ENCODE measurements at regions not wholly inside any gene's neighbourhood (a gene's known extent, or its start where the extent isn't known, plus 50 kb on each side); places are given as distances from the start of the nearest gene placed in this dataset.

DNA sequence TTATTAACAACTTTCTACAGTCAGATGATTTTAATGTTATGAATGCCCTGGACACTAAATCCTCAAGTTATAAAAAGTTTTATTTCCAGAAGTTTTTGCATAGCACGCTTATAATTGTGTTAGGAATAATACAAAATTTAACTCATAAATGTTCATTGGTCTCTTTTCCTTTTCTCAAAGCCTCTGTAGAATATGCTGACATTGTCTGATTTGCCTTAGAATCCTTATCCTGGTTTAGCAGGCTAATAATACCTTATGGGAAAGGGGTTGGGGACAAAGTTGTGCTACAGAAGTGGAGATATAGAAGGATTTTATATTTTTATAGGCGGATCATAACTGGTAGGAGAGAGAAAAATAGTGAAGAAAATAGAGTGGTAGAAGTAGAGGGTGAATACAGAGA lies 1739.6 kb downstream of the OLFM4 start:
- Histone ChIP-seq H3K4me3 (replicated peaks in 1 of 3; ENCODE audit: insufficient read depth in 1 of 3, low read depth in 1 of 3, low read length in 3 of 3) (no peak overlapping the region), H3K9me1 (replicated peaks; ENCODE audit: control insufficient read depth, extremely low read depth, insufficient read depth, low read length) (no peaks in the 10 kb centered on the region), H3K36me3 (ENCODE audit: control insufficient read depth in 2 of 2, extremely low read depth in 1 of 2, insufficient read depth in 2 of 2, low read length in 2 of 2) (no peaks in the 10 kb centered on the region), H4K20me1 (replicated peaks; ENCODE audit: control insufficient read depth, extremely low read depth, insufficient read depth, low read length) (no peaks in the 10 kb centered on the region), H3K9me3 (replicated peaks; ENCODE audit: control insufficient read depth, insufficient read depth, low read length) (peaks cover 3% of the 10 kb centered on the region), H3K9ac (replicated peaks; ENCODE audit: extremely low read depth, insufficient read depth, low read length) (no peak overlapping the region), H3K4me2 (ENCODE audit: insufficient read depth, low read length) (no peak overlapping the region), H3K27me3 (ENCODE audit: control insufficient read depth in 2 of 2, insufficient read depth in 2 of 2, low read length in 2 of 2) (no peaks in the 10 kb centered on the region), H2AFZ (ENCODE audit: low read depth, low read length) (no peak overlapping the region), H3K79me2 (ENCODE audit: control insufficient read depth, insufficient read depth, low read length) (no peaks in the 10 kb centered on the region), H3K27ac (ENCODE audit: insufficient read depth, low read depth, low read length) (no peak overlapping the region), H3K4me1 (ENCODE audit: control insufficient read depth, extremely low read depth, insufficient read depth, low read length) (no peaks in the 10 kb centered on the region)
- no TSS peak for BruUV-seq (replicated peaks)
- TF ChIP-seq POLR2AphosphoS5 (IDR thresholded peaks at IDR 0.05; ENCODE audit: insufficient read depth, low read depth, low read length) (no peak), MYC (IDR thresholded peaks at IDR 0.05; ENCODE audit: low read depth, low read length) (no peak), FOS (IDR thresholded peaks at IDR 0.05; ENCODE audit: borderline replicate concordance, insufficient read depth, low read length) (no peak), JUN (IDR thresholded peaks at IDR 0.05; ENCODE audit: borderline replicate concordance, insufficient read depth, insufficient read length, low read depth) (no peak), EZH2 (IDR thresholded peaks at IDR 0.05; ENCODE audit: borderline replicate concordance, low read depth, low read length, severe bottlenecking) (no peak), GATA2 (IDR thresholded peaks at IDR 0.05; ENCODE audit: insufficient read depth, insufficient read length, low read depth, low read length) (no peak), POLR2A (IDR thresholded peaks at IDR 0.05; ENCODE audit: low read depth, low read length) (no peak)
- TF ChIP-seq, protein P1, sequence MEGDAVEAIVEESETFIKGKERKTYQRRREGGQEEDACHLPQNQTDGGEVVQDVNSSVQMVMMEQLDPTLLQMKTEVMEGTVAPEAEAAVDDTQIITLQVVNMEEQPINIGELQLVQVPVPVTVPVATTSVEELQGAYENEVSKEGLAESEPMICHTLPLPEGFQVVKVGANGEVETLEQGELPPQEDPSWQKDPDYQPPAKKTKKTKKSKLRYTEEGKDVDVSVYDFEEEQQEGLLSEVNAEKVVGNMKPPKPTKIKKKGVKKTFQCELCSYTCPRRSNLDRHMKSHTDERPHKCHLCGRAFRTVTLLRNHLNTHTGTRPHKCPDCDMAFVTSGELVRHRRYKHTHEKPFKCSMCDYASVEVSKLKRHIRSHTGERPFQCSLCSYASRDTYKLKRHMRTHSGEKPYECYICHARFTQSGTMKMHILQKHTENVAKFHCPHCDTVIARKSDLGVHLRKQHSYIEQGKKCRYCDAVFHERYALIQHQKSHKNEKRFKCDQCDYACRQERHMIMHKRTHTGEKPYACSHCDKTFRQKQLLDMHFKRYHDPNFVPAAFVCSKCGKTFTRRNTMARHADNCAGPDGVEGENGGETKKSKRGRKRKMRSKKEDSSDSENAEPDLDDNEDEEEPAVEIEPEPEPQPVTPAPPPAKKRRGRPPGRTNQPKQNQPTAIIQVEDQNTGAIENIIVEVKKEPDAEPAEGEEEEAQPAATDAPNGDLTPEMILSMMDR (IDR thresholded peaks at IDR 0.05; ENCODE audit: extremely low read depth in 1 of 2, insufficient read depth in 1 of 2, low read depth in 1 of 2, low read length in 2 of 2) = no peak
- TF ChIP-seq, protein P2, sequence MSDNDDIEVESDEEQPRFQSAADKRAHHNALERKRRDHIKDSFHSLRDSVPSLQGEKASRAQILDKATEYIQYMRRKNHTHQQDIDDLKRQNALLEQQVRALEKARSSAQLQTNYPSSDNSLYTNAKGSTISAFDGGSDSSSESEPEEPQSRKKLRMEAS (IDR thresholded peaks at IDR 0.05; ENCODE audit: insufficient read depth, insufficient read length) = no peak
- DNase-seq (ENCODE audit: low read depth, low spot score) (no peak), FAIRE-seq (no peak)
- dilution Hi-C loops (cut with MboI; ENCODE audit: extremely low pct_ligation_motif_present, low sequenced_read_pairs) (no loop called here), intact Hi-C loops (cut with micrococcal nuclease) (no loop called here)
- ChIA-PET POLR2A (no interaction called here), CTCF (no interaction called here)
